IMR-90 (cell line): ENCODE measurements at regions not wholly inside any gene's neighbourhood (a gene's known extent, or its start where the extent isn't known, plus 50 kb on each side); places are given as distances from the start of the nearest gene placed in this dataset.

Source experiments
- ATAC-seq: fragments of 200-7000 bp; cut with Tn5 transposase; 2 replicates; pipeline ENCODE4 v1.9.1; 2020; ENCODE audit warnings: low read depth, mild to moderate bottlenecking, moderate library complexity
- BruUV-seq: library from RNA; stranded (reverse); fragments of 400-500 nt; replicated peaks from 2 replicates; lab custom pipeline; 2021; lab: Mats Ljungman, UMichigan
- CTCF ChIA-PET: fragments of 300-600 bp; formaldehyde crosslinking; extraction: SDS; loops from one replicate; lab custom pipeline; 2021; ENCODE audit warnings: antibody characterized with exemption; lab: Yijun Ruan, JAX
- POLR2A ChIA-PET: fragments of 300-600 bp; sonication (Branson Sonifier 250); formaldehyde crosslinking; loops from one replicate; lab custom pipeline; 2022; ENCODE audit warnings: antibody characterized with exemption; ENCODE audit not compliant: unreplicated experiment; lab: Charles Lee
- DNase-seq: peaks from one replicate; pipeline ENCODE4 v3.0.0; 2013
- H2AFZ ChIP-seq: replicated peaks from 2 replicates; pipeline ENCODE3; 2013; ENCODE audit warnings: low read length, mild to moderate bottlenecking; ENCODE audit not compliant: poor library complexity
- H2AK5ac ChIP-seq: 2 replicates; pipeline ENCODE4 v1.6.1; 2013; ENCODE audit warnings: low read depth, low read length, inconsistent platforms
- H2AK9ac ChIP-seq: replicated peaks from 2 replicates; pipeline ENCODE3; 2013; ENCODE audit warnings: mild to moderate bottlenecking, low read depth, low read length, moderate library complexity; ENCODE audit not compliant: poor library complexity
- H2BK120ac ChIP-seq: 2 replicates; pipeline ENCODE4 v1.6.1; 2013; ENCODE audit warnings: low read depth, low read length, inconsistent platforms
- H2BK15ac ChIP-seq: 3 replicates; pipeline ENCODE4 v1.6.1; 2013; ENCODE audit warnings: low read depth, low read length, inconsistent platforms
- H2BK20ac ChIP-seq: 2 replicates; pipeline ENCODE4 v1.6.1; 2013; ENCODE audit warnings: low read depth, mild to moderate bottlenecking, inconsistent platforms, low read length, moderate library complexity
- H2BK5ac ChIP-seq: 2 replicates; pipeline ENCODE4 v1.6.1; 2013; ENCODE audit warnings: mild to moderate bottlenecking, low read depth, low read length, inconsistent platforms; ENCODE audit not compliant: poor library complexity, severe bottlenecking
- H3K14ac ChIP-seq: replicated peaks from 2 replicates; pipeline ENCODE4 v1.6.1; 2013; ENCODE audit warnings: low read depth, low read length, inconsistent platforms
- H3K18ac ChIP-seq: 2 replicates; pipeline ENCODE4 v1.6.1; 2013; ENCODE audit warnings: low read depth, low read length, control low read depth
- H3K23ac ChIP-seq: 2 replicates; pipeline ENCODE4 v1.6.1; 2013; ENCODE audit warnings: low read depth, low read length, inconsistent platforms
- H3K27ac ChIP-seq: 2 replicates; pipeline ENCODE4 v1.5.1; 2013; ENCODE audit warnings: mild to moderate bottlenecking, control low read depth, low read length; ENCODE audit not compliant: insufficient read depth
- H3K27me3 ChIP-seq: 2 replicates; pipeline ENCODE4 v1.6.1; 2013; ENCODE audit warnings: low read length; ENCODE audit not compliant: control insufficient read depth, insufficient read depth
- H3K36me3 ChIP-seq: 2 replicates; pipeline ENCODE4 v1.6.1; 2013; ENCODE audit warnings: low read length, mixed read lengths; ENCODE audit not compliant: control insufficient read depth, insufficient read depth
- H3K4ac ChIP-seq: 2 replicates; pipeline ENCODE4 v1.6.1; 2013; ENCODE audit warnings: low read depth, low read length, inconsistent platforms
- H3K4me1 ChIP-seq: 2 replicates; pipeline ENCODE4 v1.6.1; 2013; ENCODE audit warnings: low read length, mixed read lengths; ENCODE audit not compliant: control insufficient read depth, insufficient read depth
- H3K4me2 ChIP-seq: 2 replicates; pipeline ENCODE4 v1.6.1; 2013; ENCODE audit warnings: low read depth, mild to moderate bottlenecking, control low read depth, low read length, moderate library complexity
- H3K4me3 ChIP-seq: 2 replicates; pipeline ENCODE4 v1.5.1; 2013; ENCODE audit warnings: low read depth, mild to moderate bottlenecking, control low read depth, low read length, moderate library complexity; ENCODE audit not compliant: insufficient read depth
- H3K56ac ChIP-seq: 2 replicates; pipeline ENCODE4 v1.6.1; 2013; ENCODE audit warnings: low read length, inconsistent platforms; ENCODE audit not compliant: insufficient read depth; ENCODE audit errors: extremely low read depth
- H3K79me1 ChIP-seq, 2 experiments: 2 replicates each; pipeline ENCODE4 v1.6.1; 2013; ENCODE audit warnings: low read length in 2 of 2, inconsistent platforms in 1 of 2, low read depth in 1 of 2
- H3K9ac ChIP-seq: 2 replicates; pipeline ENCODE4 v1.6.1; 2013; ENCODE audit warnings: low read depth, low read length, control low read depth
- H3K9me1 ChIP-seq: 2 replicates; pipeline ENCODE4 v1.6.1; 2013; ENCODE audit warnings: low read length, inconsistent platforms; ENCODE audit not compliant: insufficient read depth
- H3K9me3 ChIP-seq: 2 replicates; pipeline ENCODE4 v1.6.1; 2013; ENCODE audit warnings: low read length; ENCODE audit not compliant: control insufficient read depth, insufficient read depth
- H4K20me1 ChIP-seq: 2 replicates; pipeline ENCODE4 v1.6.1; 2013; ENCODE audit warnings: low read length, inconsistent platforms; ENCODE audit not compliant: insufficient read depth
- H4K5ac ChIP-seq: 2 replicates; pipeline ENCODE4 v1.6.1; 2013; ENCODE audit warnings: mild to moderate bottlenecking, low read depth, low read length, control low read depth
- H4K8ac ChIP-seq, 2 experiments: 2 replicates each; pipeline ENCODE4 v1.6.1; 2013; ENCODE audit warnings: low read depth in 2 of 2, low read length in 2 of 2, control low read depth in 1 of 2, inconsistent platforms in 1 of 2
- H4K91ac ChIP-seq: 2 replicates; pipeline ENCODE4 v1.6.1; 2013; ENCODE audit warnings: low read depth, low read length, inconsistent platforms; ENCODE audit not compliant: insufficient read depth
- BHLHE40 ChIP-seq: fragments of 150-350 bp; IDR thresholded peaks from 2 replicates; pipeline ENCODE4 v1.6.1; 2016; ENCODE audit warnings: mild to moderate bottlenecking, low read depth, low read length
- CEBPB ChIP-seq: IDR thresholded peaks from 2 replicates; pipeline ENCODE4 v1.6.1; 2012; ENCODE audit warnings: low read depth, low read length, improper control_type of control experiment
- CHD1 ChIP-seq: IDR thresholded peaks from 2 replicates; pipeline ENCODE4 v1.6.1; 2012; ENCODE audit warnings: low read depth, low read length, improper control_type of control experiment
- ELK1 ChIP-seq: fragments of 150-350 bp; IDR thresholded peaks from 2 replicates; pipeline ENCODE4 v1.6.1; 2016; ENCODE audit warnings: low read depth, mild to moderate bottlenecking, low read length, moderate library complexity, borderline replicate concordance
- FOS ChIP-seq: fragments of 150-350 bp; IDR thresholded peaks from 2 replicates; pipeline ENCODE4 v1.6.1; 2016; ENCODE audit warnings: low read depth, low read length
- MAFK ChIP-seq: IDR thresholded peaks from 2 replicates; pipeline ENCODE4 v1.6.1; 2012; ENCODE audit warnings: low read depth, low read length, improper control_type of control experiment
- MAZ ChIP-seq: IDR thresholded peaks from 2 replicates; pipeline ENCODE4 v1.6.1; 2012; ENCODE audit warnings: low read depth, mild to moderate bottlenecking, low read length, improper control_type of control experiment, moderate library complexity, borderline replicate concordance
- MXI1 ChIP-seq: IDR thresholded peaks from 2 replicates; pipeline ENCODE4 v1.6.1; 2012; ENCODE audit warnings: low read depth, mild to moderate bottlenecking, low read length, moderate library complexity, borderline replicate concordance
- NFE2L2 ChIP-seq: fragments of 150-350 bp; IDR thresholded peaks from 2 replicates; pipeline ENCODE4 v1.6.1; 2016; ENCODE audit warnings: low read depth, mild to moderate bottlenecking, low read length
- POLR2A ChIP-seq: IDR thresholded peaks from 2 replicates; pipeline ENCODE4 v1.6.1; 2012; ENCODE audit warnings: mild to moderate bottlenecking, low read depth, low read length
- RAD21 ChIP-seq: IDR thresholded peaks from 2 replicates; pipeline ENCODE4 v1.6.1; 2012; ENCODE audit warnings: low read length, improper control_type of control experiment
- RCOR1 ChIP-seq: IDR thresholded peaks from 2 replicates; pipeline ENCODE4 v1.6.1; 2012; ENCODE audit warnings: mild to moderate bottlenecking, low read length, improper control_type of control experiment; ENCODE audit not compliant: insufficient replicate concordance
- RFX5 ChIP-seq: IDR thresholded peaks from 2 replicates; pipeline ENCODE4 v1.8.0; 2012; ENCODE audit warnings: low read depth, mild to moderate bottlenecking, low read length, moderate library complexity
- SMC3 ChIP-seq: fragments of 150-350 bp; IDR thresholded peaks from 2 replicates; pipeline ENCODE4 v1.6.1; 2016; ENCODE audit warnings: low read depth, mild to moderate bottlenecking, antibody characterized with exemption, low read length, moderate library complexity
- USF2 ChIP-seq: fragments of 150-350 bp; IDR thresholded peaks from 2 replicates; pipeline ENCODE4 v1.6.1; 2017; ENCODE audit warnings: mild to moderate bottlenecking, antibody characterized with exemption, low read length, low read depth
- WGBS, 2 experiments: methylation state at CpG; one replicate each; pipeline versions ENCODE4 v1.1.5 to v1.1.7; 2013; ENCODE audit warnings: missing lambda C conversion rate in 2 of 2; ENCODE audit not compliant: insufficient read length in 1 of 2; ENCODE audit errors: extremely low coverage in 2 of 2; 5-methylcytosine and 5-hydroxymethylcytosine counted together
- dilution Hi-C: fragments of 300-500 bp; cut with HindIII; formaldehyde crosslinking; loops from one replicate; pipeline ENCODE4 v1.14.3; 2018; ENCODE audit warnings: low sequenced_read_pairs; ENCODE audit not compliant: unreplicated experiment
- in situ Hi-C: fragments of 300-500 bp; cut with MboI; formaldehyde crosslinking; loops from 3 replicates; pipeline ENCODE4 v1.14.3; 2019; ENCODE audit warnings: low sequenced_read_pairs, inconsistent platforms, mixed read lengths
- intact Hi-C: fragments of 100-400 bp; cut with micrococcal nuclease; formaldehyde crosslinking; loops from 2 replicates; pipeline ENCODE4 v1.10.0; 2022
- TF ChIP-seq, protein P1 (sequence below): conservative IDR thresholded peaks from 2 replicates; pipeline ENCODE4 v1.5.1; 2012; ENCODE audit warnings: mild to moderate bottlenecking, low read depth, low read length, improper control_type of control experiment

DNA sequence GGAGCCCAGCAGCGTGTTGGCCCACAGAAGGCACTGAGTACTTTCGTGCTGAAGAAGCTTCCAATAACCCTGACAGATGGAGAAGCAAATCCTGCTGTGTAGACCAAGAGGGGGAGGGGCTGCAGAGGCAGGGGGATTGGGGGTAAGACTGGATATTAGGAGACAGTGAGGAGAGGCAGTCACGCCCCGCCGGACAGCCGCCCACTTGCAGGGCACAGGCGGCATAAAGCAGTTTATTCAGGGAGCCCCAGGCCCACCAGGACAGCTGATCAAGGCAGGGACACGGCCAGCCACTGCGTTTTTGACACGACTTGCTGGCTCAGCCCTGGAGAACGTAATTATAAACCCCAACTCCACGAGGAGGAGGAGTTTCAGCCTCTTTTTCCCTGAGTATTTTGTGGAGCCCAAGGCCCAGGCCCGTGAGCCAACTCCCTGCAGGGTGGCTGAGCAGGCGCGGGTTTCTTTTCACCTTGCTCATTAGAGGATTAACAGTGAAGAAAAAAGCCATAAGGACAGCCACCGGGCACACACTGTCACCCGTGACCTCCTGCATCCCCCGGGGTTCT lies 177.9 kb downstream of the TFAP2C start:
- H3K23ac ChIP-seq = no peak overlapping the region
- H2BK5ac ChIP-seq = no peak overlapping the region
- no peak overlapping the region for H3K27ac ChIP-seq
- H3K56ac ChIP-seq = no peak overlapping the region
- H3K36me3 ChIP-seq = no peaks in the 10 kb centered on the region
- no peak overlapping the region for H3K9ac ChIP-seq
- H3K79me1 ChIP-seq = no peaks in the 10 kb centered on the region
- H3K18ac ChIP-seq = no peak overlapping the region
- no peak overlapping the region for H2AFZ ChIP-seq
- peaks cover 29% of the 10 kb centered on the region for H3K27me3 ChIP-seq
- H3K9me1 ChIP-seq = no peaks in the 10 kb centered on the region
- H2BK20ac ChIP-seq = no peak overlapping the region
- 0 out of 2 replicates have a peak, but pooled peaks cover 4% of the 10 kb centered on the region for H3K9me3 ChIP-seq
- no peak overlapping the region for H2BK120ac ChIP-seq
- dilution Hi-C loops = no loop called here
- no peak overlapping the region for H4K8ac ChIP-seq
- H4K91ac ChIP-seq = no peak overlapping the region
- no peak overlapping the region for H3K4me2 ChIP-seq
- ChIA-PET CTCF (no interaction called here), POLR2A (no interaction called here)
- TF ChIP-seq ELK1 (no peak), MAZ (no peak), CHD1 (no peak), MXI1 (no peak), BHLHE40 (no peak), SMC3 (no peak), RAD21 (no peak), RCOR1 (no peak), NFE2L2 (no peak), USF2 (no peak), CEBPB (no peak), FOS (no peak), MAFK (no peak), POLR2A (no peak), RFX5 (no peak)
- TF ChIP-seq, protein P1, sequence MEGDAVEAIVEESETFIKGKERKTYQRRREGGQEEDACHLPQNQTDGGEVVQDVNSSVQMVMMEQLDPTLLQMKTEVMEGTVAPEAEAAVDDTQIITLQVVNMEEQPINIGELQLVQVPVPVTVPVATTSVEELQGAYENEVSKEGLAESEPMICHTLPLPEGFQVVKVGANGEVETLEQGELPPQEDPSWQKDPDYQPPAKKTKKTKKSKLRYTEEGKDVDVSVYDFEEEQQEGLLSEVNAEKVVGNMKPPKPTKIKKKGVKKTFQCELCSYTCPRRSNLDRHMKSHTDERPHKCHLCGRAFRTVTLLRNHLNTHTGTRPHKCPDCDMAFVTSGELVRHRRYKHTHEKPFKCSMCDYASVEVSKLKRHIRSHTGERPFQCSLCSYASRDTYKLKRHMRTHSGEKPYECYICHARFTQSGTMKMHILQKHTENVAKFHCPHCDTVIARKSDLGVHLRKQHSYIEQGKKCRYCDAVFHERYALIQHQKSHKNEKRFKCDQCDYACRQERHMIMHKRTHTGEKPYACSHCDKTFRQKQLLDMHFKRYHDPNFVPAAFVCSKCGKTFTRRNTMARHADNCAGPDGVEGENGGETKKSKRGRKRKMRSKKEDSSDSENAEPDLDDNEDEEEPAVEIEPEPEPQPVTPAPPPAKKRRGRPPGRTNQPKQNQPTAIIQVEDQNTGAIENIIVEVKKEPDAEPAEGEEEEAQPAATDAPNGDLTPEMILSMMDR = no peak
- no peak overlapping the region for H3K4me3 ChIP-seq
- H3K14ac ChIP-seq = no peak overlapping the region
- H3K4ac ChIP-seq = no peak overlapping the region
- H4K5ac ChIP-seq = no peak overlapping the region
- H2BK15ac ChIP-seq = no peak overlapping the region
- no peaks in the 10 kb centered on the region for H4K20me1 ChIP-seq
- H3K4me1 ChIP-seq = peaks cover 2% of the 10 kb centered on the region; the same call in 1 of the 2 replicates
- no peak for ATAC-seq
- no peak overlapping the region for H2AK5ac ChIP-seq
- in situ Hi-C loops = no loop called here
- H2AK9ac ChIP-seq = no peak overlapping the region
- no peak for DNase-seq
- intact Hi-C loops = no loop called here
- 65% methylated on average over 2 of the region's 18 CpGs; no CpG with 5 or more reads in 1 of the 2 experiments for WGBS, 2 experiments
- no TSS peak for BruUV-seq
